Left hindlimb (tissue), 1 donor: ENCODE measurements at regions not wholly inside any gene's neighbourhood (a gene's known extent, or its start where the extent isn't known, plus 50 kb on each side); places are given as distances from the start of the nearest gene placed in this dataset.
A peak's percentile ranks its signal among the peaks of the same experiment; 100 is the strongest.
"Not testable (repeated sequence)": the region's sequence is repeated elsewhere in the genome, so short reads cannot be mapped to it uniquely, and the experiment has no call there.

ENCODE experiments used
- DNase-seq: peaks from one replicate; pipeline ENCODE4 v3.0.0-alpha.2; 2018

- DNase-seq: not testable (repeated sequence)
Observed at GRCh38 chrX:1053600-1053999, 158.8 kb downstream of the CRLF2 start.

DNA sequence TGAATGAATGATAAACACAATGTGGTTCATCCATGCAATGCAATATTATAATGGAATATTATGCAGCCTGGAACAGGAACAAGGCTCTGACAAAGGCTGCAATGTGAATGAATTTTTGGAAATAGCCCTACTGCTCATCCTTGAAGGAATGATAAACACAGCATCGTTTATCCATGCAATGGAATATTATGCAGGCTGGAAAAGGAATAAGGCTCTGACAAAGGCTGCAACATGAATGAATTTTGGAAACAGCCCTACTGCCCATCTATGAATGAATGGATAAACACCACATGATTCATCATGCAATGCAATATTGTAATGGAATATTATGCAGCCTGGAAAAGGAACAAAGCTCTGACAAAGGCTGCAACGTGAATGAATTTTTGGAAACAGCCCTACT lies 159.4 kb downstream of the CRLF2 start:
- no peak for DNase-seq

GRCh38 chrX:1052021-1052420 lies 160.4 kb downstream of the CRLF2 start:
- DNase-seq: no peak

- no peak for DNase-seq
Observed at GRCh38 chrX:1051421-1051820, 161.0 kb downstream of the CRLF2 start.

DNA sequence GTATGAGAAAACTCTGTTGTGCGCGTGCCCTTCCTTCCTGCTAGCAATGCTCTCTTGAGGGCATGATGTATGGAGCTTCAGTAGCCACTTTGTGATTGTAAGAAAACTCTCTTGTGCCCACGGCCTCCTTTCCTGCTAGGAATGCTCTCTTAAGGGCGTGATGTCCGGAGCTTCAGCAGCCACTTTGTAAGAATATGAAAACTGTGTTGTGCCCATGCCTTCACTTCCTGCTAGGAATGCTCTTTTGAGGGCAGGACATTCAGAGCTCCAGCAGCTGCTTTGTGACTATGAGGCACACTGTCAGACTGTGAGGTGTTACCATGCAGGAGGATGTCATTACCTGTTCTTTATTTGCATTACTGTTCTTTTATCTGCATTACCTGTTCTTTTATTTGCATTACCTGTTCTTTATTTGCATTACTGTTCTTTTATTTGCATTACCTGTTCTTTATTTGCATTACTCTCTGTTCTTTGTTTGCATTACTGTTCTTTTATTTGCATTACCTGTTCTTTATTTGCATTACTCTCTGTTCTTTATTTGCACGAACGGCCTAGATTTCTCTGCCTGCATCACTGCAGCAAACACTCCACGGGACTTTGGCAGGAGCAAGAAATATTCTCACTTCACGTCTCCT lies 166.7 kb downstream of the CRLF2 start:
- DNase-seq: no peak

- DNase-seq: peak; percentile 68
Observed at GRCh38 chrX:1041091-1041490, 171.4 kb downstream of the CRLF2 start.

GRCh38 chrX:1035931-1036330 lies 176.5 kb downstream of the CRLF2 start:
- DNase-seq: not testable (repeated sequence)

DNA sequence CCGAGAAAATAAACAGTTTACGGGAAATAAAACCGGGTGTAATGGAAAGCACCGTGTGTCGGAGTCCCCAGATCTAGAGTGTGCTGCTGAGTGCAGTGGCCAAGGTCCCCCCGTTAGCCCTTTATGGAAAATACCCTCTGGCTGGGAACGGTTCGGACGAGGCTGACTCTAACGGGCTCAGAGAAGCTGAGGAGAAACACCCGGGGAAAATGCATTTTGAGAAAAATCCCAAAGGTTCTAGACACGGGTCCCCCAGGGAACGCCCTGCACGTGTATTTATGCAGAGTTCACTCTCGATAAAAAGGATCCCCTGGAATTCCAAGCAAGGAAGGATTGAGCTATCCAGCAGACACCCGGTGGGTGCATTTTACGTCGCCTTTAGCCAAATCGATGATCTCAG lies 177.2 kb downstream of the CRLF2 start:
- no peak for DNase-seq

GRCh38 chrX:1034717-1035116 lies 177.7 kb downstream of the CRLF2 start:
- no peak for DNase-seq

GRCh38 chrX:1031521-1032430 lies 180.7 kb downstream of the CRLF2 start:
- DNase-seq: no peak

GRCh38 chrX:1029494-1029893 lies 183.0 kb downstream of the CRLF2 start:
- DNase-seq: no peak

- DNase-seq: no peak
Observed at GRCh38 chrX:1027680-1028079, 184.8 kb downstream of the CRLF2 start.

DNA sequence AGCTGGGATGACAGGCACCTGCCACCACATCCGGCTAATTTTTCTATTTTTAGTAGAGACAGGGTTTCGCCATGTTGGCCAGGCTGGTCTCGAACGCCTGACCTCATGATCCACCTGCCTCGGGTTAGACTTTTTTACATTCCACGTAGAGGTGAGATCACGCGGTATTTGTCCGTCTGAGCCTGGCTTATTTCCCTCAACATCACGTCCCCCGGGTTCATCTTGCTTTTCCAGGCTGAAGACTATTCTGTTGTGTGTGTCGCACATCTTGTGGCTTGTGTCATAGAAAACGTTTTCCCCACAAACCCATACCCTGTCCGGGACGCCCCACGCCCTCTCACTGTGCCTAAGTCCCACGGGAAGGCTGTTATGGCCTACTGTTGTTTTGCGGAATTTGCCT lies 185.3 kb downstream of the CRLF2 start:
- DNase-seq: no peak

- DNase-seq: no peak
Observed at GRCh38 chrX:1026263-1027015, 186.0 kb downstream of the CRLF2 start.

- no peak for DNase-seq
Observed at GRCh38 chrX:1025413-1025812, 187.0 kb downstream of the CRLF2 start.

GRCh38 chrX:1023676-1024075 lies 188.8 kb downstream of the CRLF2 start:
- peak; percentile 39 for DNase-seq

DNA sequence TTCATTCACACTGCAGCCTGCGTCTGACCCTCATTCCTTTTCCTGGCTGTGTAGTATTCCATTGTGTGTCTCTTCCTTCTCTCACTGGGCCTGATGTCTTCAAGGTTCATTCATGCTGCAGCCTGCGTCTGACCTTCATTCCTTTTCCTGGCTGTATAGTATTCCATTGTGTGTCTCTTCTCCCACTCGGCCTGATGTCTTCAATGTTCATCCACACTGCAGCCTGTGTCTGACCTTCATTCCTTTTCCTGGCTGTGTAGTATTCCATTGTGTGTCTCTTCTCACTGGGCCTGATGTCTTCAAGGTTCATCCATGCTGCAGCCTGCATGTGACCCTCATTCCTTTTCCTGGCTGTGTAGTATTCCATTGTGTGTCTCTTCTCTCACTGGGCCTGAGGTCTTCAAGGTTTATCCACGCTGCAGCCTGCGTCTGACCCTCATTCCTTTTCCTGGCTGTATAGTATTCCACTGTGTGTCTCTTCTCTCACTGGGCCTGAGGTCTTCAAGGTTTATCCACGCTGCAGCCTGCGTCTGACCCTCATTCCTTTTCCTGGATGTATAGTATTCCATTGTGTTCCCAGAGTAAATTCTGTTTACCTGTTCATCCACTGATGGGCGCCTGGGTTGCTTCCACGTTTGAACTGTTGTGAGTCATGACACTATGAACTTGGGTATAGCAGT lies 191.0 kb downstream of the CRLF2 start:
- DNase-seq: not testable (repeated sequence)

DNA sequence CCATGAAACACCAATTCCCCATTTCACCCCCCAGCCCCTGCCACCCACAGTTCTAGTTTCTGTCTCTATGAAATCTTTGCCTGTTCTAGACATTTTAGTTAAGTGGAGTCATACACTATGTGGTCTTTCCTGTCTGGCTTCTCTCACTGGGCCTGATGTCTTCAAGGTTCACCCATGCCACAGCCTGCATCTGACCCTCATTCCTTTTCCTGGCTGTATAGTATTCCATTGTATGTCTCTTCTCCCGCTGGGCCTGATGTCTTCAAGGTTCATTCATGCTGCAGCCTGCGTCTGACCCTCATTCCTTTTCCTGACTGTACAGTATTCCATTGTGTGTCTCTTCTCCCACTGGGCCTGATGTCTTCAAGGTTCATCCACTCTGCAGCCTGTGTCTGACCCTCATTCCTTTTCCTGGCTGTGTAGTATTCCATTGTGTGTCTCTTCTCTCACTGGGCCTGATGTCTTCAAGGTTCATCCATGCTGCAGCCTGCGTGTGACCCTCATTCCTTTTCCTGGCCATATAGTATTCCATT lies 191.7 kb downstream of the CRLF2 start:
- DNase-seq: no peak

- not testable (repeated sequence) for DNase-seq
Observed at GRCh38 chrX:1016926-1017325, 195.5 kb downstream of the CRLF2 start.

GRCh38 chrX:1016281-1016680 lies 196.2 kb downstream of the CRLF2 start:
- DNase-seq: not testable (repeated sequence)

DNA sequence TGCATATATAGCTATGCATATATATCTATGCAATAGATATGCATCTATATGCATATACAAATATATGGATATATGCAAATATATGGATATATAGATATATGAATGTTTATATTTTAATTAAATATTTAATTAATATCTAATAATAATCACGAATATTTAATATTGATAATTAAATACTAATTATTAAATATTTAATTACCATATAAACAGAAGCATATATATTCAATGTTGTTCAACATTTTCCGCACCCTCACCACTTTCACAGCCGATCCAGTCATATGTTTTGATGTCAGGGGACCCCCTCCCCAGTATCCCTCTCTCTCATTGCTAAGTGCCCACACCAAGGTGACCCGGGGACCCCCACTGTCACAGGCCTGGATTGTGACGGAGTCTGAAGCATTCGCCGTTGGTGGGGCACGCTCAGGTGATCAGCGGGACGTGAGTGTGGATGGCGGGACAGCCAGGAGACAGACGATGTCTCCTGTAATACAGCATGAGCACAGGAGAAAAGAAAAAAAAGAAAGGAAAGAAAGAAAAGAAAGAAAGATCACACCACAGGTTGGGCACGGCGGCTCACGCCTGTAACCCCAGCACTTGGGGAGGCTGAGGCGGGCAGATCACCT lies 199.7 kb downstream of the CRLF2 start:
- no peak for DNase-seq

GRCh38 chrX:1011691-1012283 lies 200.7 kb downstream of the CRLF2 start:
- DNase-seq: no peak
